A549 (cell line): ENCODE measurements at regions not wholly inside any gene's neighbourhood (a gene's known extent, or its start where the extent isn't known, plus 50 kb on each side); places are given as distances from the start of the nearest gene placed in this dataset.

ENCODE experiments used
- GATA3 ChIP-seq: IDR thresholded peaks from 2 replicates; pipeline ENCODE4 v1.6.1; 2012; ENCODE audit warnings: borderline replicate concordance
- MAFK ChIP-seq: fragments of 450-650 bp; IDR thresholded peaks from 2 replicates; pipeline ENCODE4 v1.6.1; 2014; ENCODE audit not compliant: partially characterized antibody
- RNF2 ChIP-seq: fragments of 200-600 bp; sonication (generic); IDR thresholded peaks from 2 replicates; pipeline ENCODE4 v1.6.1; 2016; ENCODE audit warnings: low read depth, mild to moderate bottlenecking, antibody characterized with exemption, moderate library complexity, borderline replicate concordance
- TF ChIP-seq, protein P1 (sequence below): fragments of 200-600 bp; sonication (generic); IDR thresholded peaks from 2 replicates; pipeline ENCODE4 v1.6.1; 2016; ENCODE audit warnings: antibody characterized with exemption, mild to moderate bottlenecking, moderate library complexity

DNA sequence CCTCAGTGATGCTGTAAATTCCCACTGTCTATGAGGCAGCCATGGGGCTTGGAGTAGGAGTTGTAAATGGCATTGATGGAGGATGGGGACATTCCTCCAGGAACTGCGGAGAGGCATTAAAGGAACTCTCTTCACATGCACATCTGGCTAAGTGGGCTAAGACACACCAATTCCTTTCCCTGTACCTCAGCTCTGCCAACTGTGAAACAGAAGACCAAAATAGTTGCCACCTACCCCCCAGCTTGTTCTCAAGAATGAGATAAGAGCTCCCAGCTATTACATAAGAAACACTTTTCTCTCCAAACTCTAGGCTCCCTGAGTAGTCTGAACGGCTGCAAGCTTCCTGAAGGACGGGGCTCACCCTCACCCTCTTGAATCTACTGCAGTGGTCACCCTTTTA lies 144.6 kb upstream of the SLC30A5 start:
- TF ChIP-seq, protein P1, sequence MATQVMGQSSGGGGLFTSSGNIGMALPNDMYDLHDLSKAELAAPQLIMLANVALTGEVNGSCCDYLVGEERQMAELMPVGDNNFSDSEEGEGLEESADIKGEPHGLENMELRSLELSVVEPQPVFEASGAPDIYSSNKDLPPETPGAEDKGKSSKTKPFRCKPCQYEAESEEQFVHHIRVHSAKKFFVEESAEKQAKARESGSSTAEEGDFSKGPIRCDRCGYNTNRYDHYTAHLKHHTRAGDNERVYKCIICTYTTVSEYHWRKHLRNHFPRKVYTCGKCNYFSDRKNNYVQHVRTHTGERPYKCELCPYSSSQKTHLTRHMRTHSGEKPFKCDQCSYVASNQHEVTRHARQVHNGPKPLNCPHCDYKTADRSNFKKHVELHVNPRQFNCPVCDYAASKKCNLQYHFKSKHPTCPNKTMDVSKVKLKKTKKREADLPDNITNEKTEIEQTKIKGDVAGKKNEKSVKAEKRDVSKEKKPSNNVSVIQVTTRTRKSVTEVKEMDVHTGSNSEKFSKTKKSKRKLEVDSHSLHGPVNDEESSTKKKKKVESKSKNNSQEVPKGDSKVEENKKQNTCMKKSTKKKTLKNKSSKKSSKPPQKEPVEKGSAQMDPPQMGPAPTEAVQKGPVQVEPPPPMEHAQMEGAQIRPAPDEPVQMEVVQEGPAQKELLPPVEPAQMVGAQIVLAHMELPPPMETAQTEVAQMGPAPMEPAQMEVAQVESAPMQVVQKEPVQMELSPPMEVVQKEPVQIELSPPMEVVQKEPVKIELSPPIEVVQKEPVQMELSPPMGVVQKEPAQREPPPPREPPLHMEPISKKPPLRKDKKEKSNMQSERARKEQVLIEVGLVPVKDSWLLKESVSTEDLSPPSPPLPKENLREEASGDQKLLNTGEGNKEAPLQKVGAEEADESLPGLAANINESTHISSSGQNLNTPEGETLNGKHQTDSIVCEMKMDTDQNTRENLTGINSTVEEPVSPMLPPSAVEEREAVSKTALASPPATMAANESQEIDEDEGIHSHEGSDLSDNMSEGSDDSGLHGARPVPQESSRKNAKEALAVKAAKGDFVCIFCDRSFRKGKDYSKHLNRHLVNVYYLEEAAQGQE = no peak
- TF ChIP-seq MAFK = no peak
- no peak for TF ChIP-seq GATA3
- no peak for TF ChIP-seq RNF2
